ENCODE measurements at regions not wholly inside any gene's neighbourhood (a gene's known extent, or its start where the extent isn't known, plus 50 kb on each side); places are given as distances from the start of the nearest gene placed in this dataset.

DNA sequence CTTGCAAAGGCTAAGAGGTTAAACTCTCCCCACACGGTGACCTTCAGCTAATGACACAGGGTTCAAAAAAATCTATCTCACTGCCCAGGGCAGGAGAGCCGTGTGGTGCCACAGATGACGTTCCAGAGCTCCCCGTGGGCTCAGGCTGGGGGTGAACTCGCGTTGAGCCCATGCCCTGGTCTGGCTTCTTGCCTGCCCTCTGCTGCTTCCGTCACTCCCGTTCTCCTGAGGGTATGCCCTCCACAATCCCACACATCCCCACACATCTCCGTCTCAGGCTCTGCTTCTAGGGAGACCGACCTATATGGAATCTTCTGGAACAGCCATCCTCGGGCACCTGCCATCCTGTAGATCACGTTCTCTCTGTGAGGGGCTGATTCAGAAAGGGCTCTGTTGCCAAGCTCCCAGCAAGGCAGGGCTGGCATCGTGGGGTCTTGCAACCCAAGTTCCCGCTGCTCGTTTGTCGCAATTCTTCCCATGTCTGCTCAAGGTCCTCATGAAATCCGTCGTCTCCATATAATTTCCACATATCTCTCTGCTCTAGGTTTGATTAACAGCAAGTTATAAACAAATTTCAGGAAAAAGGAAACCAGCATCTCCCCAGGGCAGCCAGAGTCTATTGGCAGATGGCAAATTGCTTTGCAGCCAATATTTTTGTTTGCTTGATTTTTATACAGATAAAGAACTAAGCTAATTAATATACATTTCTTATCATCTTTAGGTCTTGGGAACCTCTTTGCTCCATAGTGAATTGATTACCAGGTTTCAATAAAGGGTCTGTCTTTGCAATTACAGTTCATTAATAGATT is 278.2 kb downstream of the PTPRU start:
- in situ Hi-C loops (cut with MboI; ENCODE audit: low sequenced_read_pairs in 4 of 4) (no loop called here), intact Hi-C loops (cut with DNase I; ENCODE audit: low total_unique reads) (no loop called here)
- Histone ChIP-seq H3K9me3 (no peaks in the 10 kb centered on the region), H3K27me3 (peaks cover 0 to 6% (median 0%) of the 10 kb centered on the region in 3 donors), H3K36me3 (no peaks in the 10 kb centered on the region), H3K27ac (no peak overlapping the region), H3K4me1 (no peaks in the 10 kb centered on the region), H3K4me3 (no peak overlapping the region)
- TF ChIP-seq, protein P1, sequence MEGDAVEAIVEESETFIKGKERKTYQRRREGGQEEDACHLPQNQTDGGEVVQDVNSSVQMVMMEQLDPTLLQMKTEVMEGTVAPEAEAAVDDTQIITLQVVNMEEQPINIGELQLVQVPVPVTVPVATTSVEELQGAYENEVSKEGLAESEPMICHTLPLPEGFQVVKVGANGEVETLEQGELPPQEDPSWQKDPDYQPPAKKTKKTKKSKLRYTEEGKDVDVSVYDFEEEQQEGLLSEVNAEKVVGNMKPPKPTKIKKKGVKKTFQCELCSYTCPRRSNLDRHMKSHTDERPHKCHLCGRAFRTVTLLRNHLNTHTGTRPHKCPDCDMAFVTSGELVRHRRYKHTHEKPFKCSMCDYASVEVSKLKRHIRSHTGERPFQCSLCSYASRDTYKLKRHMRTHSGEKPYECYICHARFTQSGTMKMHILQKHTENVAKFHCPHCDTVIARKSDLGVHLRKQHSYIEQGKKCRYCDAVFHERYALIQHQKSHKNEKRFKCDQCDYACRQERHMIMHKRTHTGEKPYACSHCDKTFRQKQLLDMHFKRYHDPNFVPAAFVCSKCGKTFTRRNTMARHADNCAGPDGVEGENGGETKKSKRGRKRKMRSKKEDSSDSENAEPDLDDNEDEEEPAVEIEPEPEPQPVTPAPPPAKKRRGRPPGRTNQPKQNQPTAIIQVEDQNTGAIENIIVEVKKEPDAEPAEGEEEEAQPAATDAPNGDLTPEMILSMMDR (IDR thresholded peaks at IDR 0.05 in 4 of 5, conservative IDR thresholded peaks at IDR 0.05 in 1 of 5): no peak
- no peak for TF ChIP-seq POLR2A (IDR thresholded peaks at IDR 0.05)
- DNase-seq: no peak
- no peak for ATAC-seq

DNA sequence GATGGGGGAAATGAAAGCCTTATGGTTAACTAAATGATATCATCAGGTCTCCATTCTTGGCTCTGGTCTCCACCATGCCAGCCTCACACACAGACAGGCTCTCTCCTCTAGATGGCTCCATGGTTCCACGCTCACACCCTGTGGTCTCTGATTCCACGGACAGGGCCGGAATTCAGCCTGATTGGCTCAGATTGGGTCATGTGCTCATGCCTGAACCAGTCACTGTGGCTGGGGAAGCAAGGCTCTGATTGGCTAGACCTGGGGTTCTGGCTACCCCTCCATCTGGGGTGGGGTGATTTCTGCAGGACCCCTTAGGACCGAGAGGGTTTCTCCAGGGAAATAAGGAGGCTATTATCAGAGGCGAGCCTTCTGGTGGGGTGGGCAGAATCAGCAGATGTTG is 277.0 kb downstream of the PTPRU start:
- DNase-seq: peak in 1 of 2 donors; percentile 48
- Histone ChIP-seq H3K36me3 (no peaks in the 10 kb centered on the region), H3K27me3 (no peaks in the 10 kb centered on the region), H3K9me3 (no peaks in the 10 kb centered on the region), H3K27ac (no peak overlapping the region), H3K4me3 (no peak overlapping the region), H3K4me1 (no peaks in the 10 kb centered on the region)
- in situ Hi-C loops (cut with MboI; ENCODE audit: low sequenced_read_pairs in 4 of 4): no loop called here
- ATAC-seq: peak; percentile 63 to 92
- intact Hi-C loops (cut with DNase I; ENCODE audit: low total_unique reads): no loop called here
- no peak for TF ChIP-seq POLR2A (IDR thresholded peaks at IDR 0.05)
- TF ChIP-seq, protein P1 (IDR thresholded peaks at IDR 0.05 in 4 of 5, conservative IDR thresholded peaks at IDR 0.05 in 1 of 5): peak in 3 of 5 experiments; percentile 20 to 32 (median 30)

DNA sequence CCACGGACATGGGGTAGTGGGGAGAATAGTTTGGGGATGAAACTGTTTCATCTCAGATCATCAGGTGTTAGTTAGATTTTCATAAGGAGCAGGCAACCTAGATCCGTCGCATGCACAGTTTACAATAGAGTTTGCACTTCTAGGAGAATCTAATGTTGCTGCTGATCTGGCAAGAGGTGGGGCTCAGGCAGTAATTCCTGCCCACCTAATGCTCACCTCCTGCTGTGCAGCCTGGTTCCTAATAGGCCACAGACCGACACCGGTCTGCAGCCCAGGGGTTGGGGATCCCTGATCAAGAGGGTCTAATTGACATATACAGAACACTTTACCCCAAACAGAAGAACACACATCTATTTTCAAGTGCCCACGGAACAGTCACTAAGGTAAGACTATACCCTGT is 275.1 kb downstream of the PTPRU start:
- in situ Hi-C loops (cut with MboI; ENCODE audit: low sequenced_read_pairs in 4 of 4): no loop called here
- TF ChIP-seq, protein P1 (IDR thresholded peaks at IDR 0.05 in 4 of 5, conservative IDR thresholded peaks at IDR 0.05 in 1 of 5): no peak
- no peak for TF ChIP-seq POLR2A (IDR thresholded peaks at IDR 0.05)
- DNase-seq: no peak

DNA sequence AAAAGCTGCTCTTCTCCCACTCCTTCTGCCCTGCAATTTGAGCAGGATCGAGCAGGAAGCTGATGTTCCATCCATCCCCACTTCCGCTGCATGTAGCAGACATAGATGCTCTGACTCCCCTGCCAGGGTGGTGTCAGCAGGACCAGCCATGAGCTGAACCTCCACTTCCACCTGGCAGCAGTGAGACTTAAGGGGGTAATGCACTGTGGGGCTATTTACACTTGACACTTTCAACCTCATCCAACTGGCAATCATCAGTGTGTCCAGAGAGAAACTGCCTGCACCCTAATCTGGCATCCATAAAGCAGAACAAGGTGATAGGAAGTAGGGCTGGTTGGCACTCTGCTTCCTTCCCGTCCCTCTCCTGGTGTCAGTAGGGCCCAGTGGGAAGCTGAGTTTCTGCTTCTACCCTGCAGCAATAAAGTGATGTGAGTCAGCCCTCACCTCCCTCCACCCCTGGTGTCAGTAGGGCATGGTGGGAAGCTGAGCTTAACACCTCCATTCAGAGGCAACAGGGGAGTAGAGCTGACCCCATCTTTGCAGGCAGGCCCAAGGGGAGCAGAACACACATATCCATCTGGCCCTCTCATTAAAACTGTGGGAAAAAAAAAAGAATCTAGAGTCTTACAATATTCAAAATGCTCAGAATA is 272.3 kb downstream of the PTPRU start:
- no peaks in the 10 kb centered on the region for H3K36me3 ChIP-seq
- no peaks in the 10 kb centered on the region for H3K4me1 ChIP-seq
- no peaks in the 10 kb centered on the region for H3K27me3 ChIP-seq
- no peaks in the 10 kb centered on the region for H3K9me3 ChIP-seq
- intact Hi-C loops (cut with DNase I; ENCODE audit: low total_unique reads) (no loop called here), in situ Hi-C loops (cut with MboI; ENCODE audit: low sequenced_read_pairs in 4 of 4) (no loop called here)
- no peak overlapping the region for H3K4me3 ChIP-seq
- TF ChIP-seq, protein P1 (IDR thresholded peaks at IDR 0.05 in 4 of 5, conservative IDR thresholded peaks at IDR 0.05 in 1 of 5): no peak
- no peak for TF ChIP-seq POLR2A (IDR thresholded peaks at IDR 0.05)
- ATAC-seq (no peak), DNase-seq (no peak)
- H3K27ac ChIP-seq: no peak overlapping the region

More for the DNA sequence above, 275.1 kb downstream of the PTPRU start:
- Histone ChIP-seq H3K27me3 (no peaks in the 10 kb centered on the region), H3K27ac (no peak overlapping the region), H3K4me1 (no peaks in the 10 kb centered on the region), H3K9me3 (no peaks in the 10 kb centered on the region), H3K36me3 (no peaks in the 10 kb centered on the region), H3K4me3 (no peak overlapping the region)
- intact Hi-C loops (cut with DNase I; ENCODE audit: low total_unique reads): no loop called here
- ATAC-seq: no peak

Measured in gastrocnemius medialis (tissue), 4 donors.